Gastrocnemius medialis (tissue), 4 donors: ENCODE measurements at regions not wholly inside any gene's neighbourhood (a gene's known extent, or its start where the extent isn't known, plus 50 kb on each side); places are given as distances from the start of the nearest gene placed in this dataset.

Source experiments
- POLR2A ChIP-seq, 2 donors: fragments of 450-650 bp; IDR thresholded peaks; one replicate each; pipeline ENCODE4 v1.6.1; 2017; ENCODE audit warnings: antibody characterized with exemption in 2 of 2, mild to moderate bottlenecking in 2 of 2, moderate library complexity in 2 of 2
- TF ChIP-seq, protein P1 (sequence below), 5 experiments: fragments of 450-650 bp in 3 of 5; fragments of 200-600 bp in 2 of 5; sonication (generic) in 2 of 5; IDR thresholded peaks in 4 of 5; conservative IDR thresholded peaks in 1 of 5; 1 replicate in 4 of 5; 2 replicates in 1 of 5; pipeline ENCODE4 v1.5.1; 2016 to 2019; ENCODE audit warnings: antibody characterized with exemption in 5 of 5, mild to moderate bottlenecking in 3 of 5, moderate library complexity in 3 of 5

DNA sequence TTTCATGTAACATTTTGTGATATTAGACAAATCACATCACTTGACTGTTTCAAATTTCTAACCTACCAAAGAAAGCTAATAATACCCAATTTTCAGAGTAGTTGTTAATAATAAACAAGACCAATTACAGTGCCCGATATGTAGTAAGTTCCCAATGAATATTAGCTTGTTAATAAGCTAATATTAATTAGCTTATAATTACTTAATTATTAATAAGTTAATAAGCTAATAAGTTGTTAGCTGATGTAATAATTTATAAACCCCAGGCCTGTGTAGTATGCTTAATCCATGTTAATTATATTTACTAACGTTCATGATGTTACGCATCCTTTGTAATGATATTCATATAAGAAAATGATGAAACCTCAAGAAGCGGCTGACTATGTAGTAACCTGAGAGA is 643.8 kb upstream of the KIRREL3 start:
- TF ChIP-seq, protein P1, sequence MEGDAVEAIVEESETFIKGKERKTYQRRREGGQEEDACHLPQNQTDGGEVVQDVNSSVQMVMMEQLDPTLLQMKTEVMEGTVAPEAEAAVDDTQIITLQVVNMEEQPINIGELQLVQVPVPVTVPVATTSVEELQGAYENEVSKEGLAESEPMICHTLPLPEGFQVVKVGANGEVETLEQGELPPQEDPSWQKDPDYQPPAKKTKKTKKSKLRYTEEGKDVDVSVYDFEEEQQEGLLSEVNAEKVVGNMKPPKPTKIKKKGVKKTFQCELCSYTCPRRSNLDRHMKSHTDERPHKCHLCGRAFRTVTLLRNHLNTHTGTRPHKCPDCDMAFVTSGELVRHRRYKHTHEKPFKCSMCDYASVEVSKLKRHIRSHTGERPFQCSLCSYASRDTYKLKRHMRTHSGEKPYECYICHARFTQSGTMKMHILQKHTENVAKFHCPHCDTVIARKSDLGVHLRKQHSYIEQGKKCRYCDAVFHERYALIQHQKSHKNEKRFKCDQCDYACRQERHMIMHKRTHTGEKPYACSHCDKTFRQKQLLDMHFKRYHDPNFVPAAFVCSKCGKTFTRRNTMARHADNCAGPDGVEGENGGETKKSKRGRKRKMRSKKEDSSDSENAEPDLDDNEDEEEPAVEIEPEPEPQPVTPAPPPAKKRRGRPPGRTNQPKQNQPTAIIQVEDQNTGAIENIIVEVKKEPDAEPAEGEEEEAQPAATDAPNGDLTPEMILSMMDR (IDR thresholded peaks at IDR 0.05 in 4 of 5, conservative IDR thresholded peaks at IDR 0.05 in 1 of 5), result no peak
- no peak for TF ChIP-seq POLR2A (IDR thresholded peaks at IDR 0.05)
